OCI-LY3 (cell line): ENCODE measurements at regions not wholly inside any gene's neighbourhood (a gene's known extent, or its start where the extent isn't known, plus 50 kb on each side); places are given as distances from the start of the nearest gene placed in this dataset.

Source experiments
- H2AFZ ChIP-seq: fragments of 200-600, 300-600 bp; shearing (Covaris generic); 2 replicates; pipeline ENCODE4 v1.6.0; 2014; ENCODE audit warnings: antibody characterized with exemption, low read depth, low read length
- H3K27ac ChIP-seq: fragments of 200-600, 300-600 bp; sonication (generic); 2 replicates; pipeline ENCODE4 v1.5.1; 2014; ENCODE audit warnings: mild to moderate bottlenecking, low read length, moderate library complexity, mixed read lengths
- H3K27me3 ChIP-seq: fragments of 200-600, 300-600 bp; sonication (generic); 2 replicates; pipeline ENCODE4 v1.6.1; 2014; ENCODE audit warnings: low read depth, low read length, mixed read lengths
- H3K36me3 ChIP-seq: fragments of 200-600, 300-600 bp; sonication (generic); replicated peaks from 2 replicates; pipeline ENCODE3; 2014; ENCODE audit warnings: low read depth, low read length, mixed read lengths
- H3K4me1 ChIP-seq: fragments of 300-600, 200-600 bp; sonication (generic); 2 replicates; pipeline ENCODE4 v1.6.1; 2014; ENCODE audit warnings: low read length, mixed read lengths
- H3K4me2 ChIP-seq: fragments of 200-600, 300-600 bp; sonication (generic); 2 replicates; pipeline ENCODE4 v1.6.1; 2014; ENCODE audit warnings: low read length, mixed read lengths
- H3K4me3 ChIP-seq: fragments of 300-600, 200-600 bp; sonication (generic); 2 replicates; pipeline ENCODE4 v1.5.1; 2014; ENCODE audit warnings: antibody characterized with exemption, mild to moderate bottlenecking, low read length, moderate library complexity
- H3K79me2 ChIP-seq: fragments of 300-600, 200-600 bp; shearing (Covaris generic); 2 replicates; pipeline ENCODE4 v1.6.1; 2014; ENCODE audit warnings: mild to moderate bottlenecking, low read length, mixed read lengths
- H3K9ac ChIP-seq: fragments of 300-600, 200-600 bp; shearing (Covaris generic); 2 replicates; pipeline ENCODE4 v1.6.0; 2014; ENCODE audit warnings: mild to moderate bottlenecking, low read length, moderate library complexity
- H3K9me3 ChIP-seq: fragments of 200-600, 300-600 bp; shearing (Covaris generic); 2 replicates; pipeline ENCODE4 v1.6.1; 2014; ENCODE audit warnings: low read length, mixed read lengths; ENCODE audit not compliant: insufficient read depth
- H4K20me1 ChIP-seq: fragments of 200-600, 300-600 bp; sonication (generic); 2 replicates; pipeline ENCODE4 v1.6.1; 2016; ENCODE audit warnings: low read length, mixed read lengths; ENCODE audit not compliant: insufficient read depth
- CTCF ChIP-seq: fragments of 200-600, 300-600 bp; sonication (generic); IDR thresholded peaks from 2 replicates; pipeline ENCODE4 v1.5.1; 2014; ENCODE audit warnings: antibody characterized with exemption, low read length, low read depth
- EZH2phosphoT487 ChIP-seq: fragments of 200-600 bp; shearing (Covaris generic); IDR thresholded peaks from 2 replicates; pipeline ENCODE4 v1.6.1; 2018; ENCODE audit warnings: antibody characterized with exemption, mixed run types, low read depth

DNA sequence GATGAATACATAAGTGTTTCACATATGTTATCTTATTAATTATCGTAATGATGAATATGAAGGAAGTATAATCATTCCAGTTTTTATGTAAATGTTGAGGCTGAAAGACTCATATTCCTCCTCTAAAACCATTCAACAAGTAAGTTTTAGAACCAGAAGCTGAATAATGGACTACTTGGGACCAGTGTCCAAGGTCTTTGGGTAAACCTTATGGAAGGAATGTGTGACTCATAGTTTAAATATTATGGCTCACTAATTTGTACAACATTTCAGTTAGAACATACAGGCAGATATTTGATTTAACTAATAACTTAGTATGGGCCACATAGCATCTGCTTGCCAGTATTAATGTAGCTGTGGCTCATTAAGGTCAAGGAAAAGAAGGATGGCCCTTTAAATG, 209.6 kb downstream of the TFAP2B start:
- H3K36me3 ChIP-seq: no peaks in the 10 kb centered on the region
- H2AFZ ChIP-seq: no peak overlapping the region
- H3K27me3 ChIP-seq: no peaks in the 10 kb centered on the region
- H3K9ac ChIP-seq: no peak overlapping the region
- H3K4me3 ChIP-seq: no peak overlapping the region
- TF ChIP-seq CTCF (no peak), EZH2phosphoT487 (no peak)
- H3K4me2 ChIP-seq: no peak overlapping the region
- no peaks in the 10 kb centered on the region for H3K9me3 ChIP-seq
- H3K79me2 ChIP-seq: no peaks in the 10 kb centered on the region
- no peaks in the 10 kb centered on the region for H4K20me1 ChIP-seq
- H3K4me1 ChIP-seq: no peaks in the 10 kb centered on the region
- H3K27ac ChIP-seq: no peak overlapping the region

DNA sequence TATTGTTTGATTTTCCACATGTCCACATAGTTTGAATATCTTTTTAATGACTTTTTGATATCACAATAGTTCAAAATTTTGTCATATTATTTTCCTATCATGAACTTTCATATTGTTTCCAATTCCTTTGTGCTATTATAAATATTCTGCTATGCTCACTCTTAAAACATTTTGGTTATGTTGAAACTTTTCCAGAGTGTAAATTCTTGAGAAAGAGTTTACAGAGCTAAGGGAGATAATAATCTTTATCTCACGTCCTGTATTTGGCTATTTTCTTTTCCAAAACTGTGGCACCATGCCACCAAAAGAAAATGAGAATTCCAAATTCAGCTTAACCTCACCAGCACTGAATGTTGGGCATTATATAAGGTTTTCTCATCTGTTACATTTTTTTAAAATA, 210.9 kb downstream of the TFAP2B start:
- Histone ChIP-seq H3K4me1 (no peaks in the 10 kb centered on the region), H3K27me3 (no peaks in the 10 kb centered on the region), H3K36me3 (no peaks in the 10 kb centered on the region), H4K20me1 (no peaks in the 10 kb centered on the region), H3K9ac (no peak overlapping the region), H3K9me3 (no peaks in the 10 kb centered on the region), H3K4me2 (no peak overlapping the region), H3K79me2 (no peaks in the 10 kb centered on the region), H3K27ac (no peak overlapping the region), H2AFZ (no peak overlapping the region), H3K4me3 (no peak overlapping the region)
- TF ChIP-seq CTCF: no peak
- TF ChIP-seq EZH2phosphoT487: no peak

GRCh38 chr6:51045548-51045947, 226.9 kb downstream of the TFAP2B start:
- H3K27me3 ChIP-seq: no peaks in the 10 kb centered on the region
- no peaks in the 10 kb centered on the region for H4K20me1 ChIP-seq
- no peak overlapping the region for H3K27ac ChIP-seq
- H3K79me2 ChIP-seq: no peaks in the 10 kb centered on the region
- H3K4me2 ChIP-seq: no peak overlapping the region
- no peak overlapping the region for H3K4me3 ChIP-seq
- no peak overlapping the region for H2AFZ ChIP-seq
- H3K9me3 ChIP-seq: no peaks in the 10 kb centered on the region
- TF ChIP-seq EZH2phosphoT487 (no peak), CTCF (no peak)
- no peaks in the 10 kb centered on the region for H3K36me3 ChIP-seq
- H3K9ac ChIP-seq: no peak overlapping the region
- H3K4me1 ChIP-seq: no peaks in the 10 kb centered on the region

- H4K20me1 ChIP-seq: no peaks in the 10 kb centered on the region
- H3K4me3 ChIP-seq: no peak overlapping the region
- H2AFZ ChIP-seq: no peak overlapping the region
- no peak overlapping the region for H3K9ac ChIP-seq
- no peaks in the 10 kb centered on the region for H3K9me3 ChIP-seq
- H3K27ac ChIP-seq: no peak overlapping the region
- H3K4me1 ChIP-seq: no peaks in the 10 kb centered on the region
- TF ChIP-seq CTCF (no peak), EZH2phosphoT487 (no peak)
- no peaks in the 10 kb centered on the region for H3K79me2 ChIP-seq
- H3K36me3 ChIP-seq: no peaks in the 10 kb centered on the region
- H3K27me3 ChIP-seq: no peaks in the 10 kb centered on the region
- no peak overlapping the region for H3K4me2 ChIP-seq
Measured at GRCh38 chr6:51049288-51049982, 230.8 kb downstream of the TFAP2B start.
